H1 (cell line): ENCODE measurements at regions not wholly inside any gene's neighbourhood (a gene's known extent, or its start where the extent isn't known, plus 50 kb on each side); places are given as distances from the start of the nearest gene placed in this dataset.

Experiments used
- CTCF ChIA-PET: fragments of 300-600 bp; sonication (Branson Sonifier 250); formaldehyde crosslinking; loops from one replicate; lab custom pipeline; 2021; ENCODE audit not compliant: partially characterized antibody; lab: Charles Lee
- POLR2A ChIA-PET: fragments of 300-600 bp; sonication (Branson Sonifier 250); formaldehyde crosslinking; loops from one replicate; lab custom pipeline; 2021; ENCODE audit warnings: inconsistent platforms; ENCODE audit not compliant: partially characterized antibody; lab: Charles Lee
- DNase-seq, 2 experiments: peaks; one replicate each; pipeline versions ENCODE4 v3.0.0 to v3.0.0-alpha.2; 2010 to 2022; ENCODE audit warnings: low spot score in 2 of 2, low read depth in 1 of 2, mixed read lengths in 1 of 2
- FAIRE-seq: peaks from 2 replicates; lab custom pipeline; 2011; peaks lifted over from hg19 to GRCh38; lab: Jason Lieb, UNC
- H2AFZ ChIP-seq: 2 replicates; pipeline ENCODE4 v1.8.1; 2012; ENCODE audit warnings: low read length, inconsistent platforms
- H2AK5ac ChIP-seq: 2 replicates; pipeline ENCODE4 v1.6.1; 2013; ENCODE audit warnings: low read depth, low read length
- H2BK120ac ChIP-seq: replicated peaks from 2 replicates; pipeline ENCODE3; 2013; ENCODE audit warnings: low read depth, low read length, inconsistent platforms
- H2BK12ac ChIP-seq: 2 replicates; pipeline ENCODE4 v1.6.1; 2013; ENCODE audit warnings: low read depth, low read length
- H2BK15ac ChIP-seq: 2 replicates; pipeline ENCODE4 v1.6.1; 2013; ENCODE audit warnings: low read length
- H2BK20ac ChIP-seq: 2 replicates; pipeline ENCODE4 v1.6.1; 2013; ENCODE audit warnings: low read length
- H2BK5ac ChIP-seq: 2 replicates; pipeline ENCODE4 v1.6.1; 2013; ENCODE audit warnings: low read depth, low read length
- H3K14ac ChIP-seq: 2 replicates; pipeline ENCODE4 v1.6.1; 2013; ENCODE audit warnings: inconsistent platforms; ENCODE audit not compliant: insufficient read length
- H3K18ac ChIP-seq: 2 replicates; pipeline ENCODE4 v1.6.1; 2013; ENCODE audit warnings: low read length; ENCODE audit errors: extremely low read depth
- H3K23ac ChIP-seq: 2 replicates; pipeline ENCODE4 v1.6.1; 2013; ENCODE audit warnings: inconsistent platforms; ENCODE audit not compliant: insufficient read length
- H3K23me2 ChIP-seq: 2 replicates; pipeline ENCODE4 v1.6.1; 2013; ENCODE audit warnings: low read depth, low read length
- H3K27ac ChIP-seq: 2 replicates; pipeline ENCODE4 v1.6.1; 2011; ENCODE audit warnings: low read depth, low read length, inconsistent platforms
- H3K27me3 ChIP-seq, 4 experiments: replicated peaks in 1 of 4; 1 replicate in 1 of 4; 2 replicates in 3 of 4; pipeline versions ENCODE4 v1.6.1 to v1.8.1; 2011 to 2013; ENCODE audit warnings: low read length in 3 of 4, mild to moderate bottlenecking in 3 of 4, inconsistent platforms in 2 of 4, mixed read lengths in 2 of 4, moderate library complexity in 1 of 4; ENCODE audit not compliant: control insufficient read depth in 3 of 4, insufficient read depth in 3 of 4; ENCODE audit errors: extremely low read depth in 1 of 4
- H3K36me3 ChIP-seq, 4 experiments: 2 replicates each; pipeline versions ENCODE4 v1.6.1 to v1.8.1; 2011 to 2013; ENCODE audit warnings: mild to moderate bottlenecking in 4 of 4, low read length in 3 of 4, moderate library complexity in 2 of 4, control low read depth in 1 of 4, inconsistent platforms in 1 of 4; ENCODE audit not compliant: insufficient read depth in 4 of 4, control insufficient read depth in 2 of 4
- H3K4ac ChIP-seq: replicated peaks from 2 replicates; pipeline ENCODE3; 2013; ENCODE audit warnings: low read length, low read depth, mixed read lengths, inconsistent platforms; ENCODE audit not compliant: insufficient read length
- H3K4me1 ChIP-seq, 4 experiments: replicated peaks in 1 of 4; 1 replicate in 1 of 4; 2 replicates in 3 of 4; pipeline versions ENCODE4 v1.6.1 to v1.8.1; 2011 to 2013; ENCODE audit warnings: low read length in 3 of 4, inconsistent platforms in 2 of 4, mixed read lengths in 1 of 4; ENCODE audit not compliant: insufficient read depth in 4 of 4, control insufficient read depth in 3 of 4
- H3K4me2 ChIP-seq, 2 experiments: 2 replicates each; pipeline versions ENCODE4 v1.6.1 to v1.8.1; 2011 to 2013; ENCODE audit warnings: low read depth in 2 of 2, low read length in 2 of 2, control low read depth in 1 of 2, inconsistent platforms in 1 of 2, mild to moderate bottlenecking in 1 of 2; ENCODE audit not compliant: insufficient read depth in 1 of 2
- H3K4me3 ChIP-seq, 4 experiments: fragments of 200-600, 300-600 bp in 1 of 4; sonication (generic), shearing (Covaris generic), sonication (Bioruptor Twin) in 1 of 4; 2 replicates each; pipeline versions ENCODE4 v1.5.1 to v1.8.1; 2011 to 2016; ENCODE audit warnings: low read length in 4 of 4, low read depth in 3 of 4, control low read depth in 2 of 4, inconsistent platforms in 2 of 4, mild to moderate bottlenecking in 2 of 4, mixed read lengths in 1 of 4, moderate library complexity in 1 of 4; ENCODE audit not compliant: insufficient read depth in 2 of 4; ENCODE audit errors: extremely low read depth in 1 of 4
- H3K56ac ChIP-seq: replicated peaks from 2 replicates; pipeline ENCODE3; 2013; ENCODE audit warnings: low read depth, mild to moderate bottlenecking, mixed read lengths, low read length, inconsistent platforms; ENCODE audit not compliant: insufficient read length
- H3K79me1 ChIP-seq: 2 replicates; pipeline ENCODE4 v1.6.1; 2013; ENCODE audit warnings: low read depth, low read length, control low read depth
- H3K79me2 ChIP-seq, 2 experiments: 2 replicates each; pipeline versions ENCODE4 v1.6.1 to v1.8.1; 2012 to 2013; ENCODE audit warnings: low read length in 2 of 2, mild to moderate bottlenecking in 2 of 2, inconsistent platforms in 1 of 2; ENCODE audit not compliant: insufficient read depth in 2 of 2, control insufficient read depth in 1 of 2
- H3K9ac ChIP-seq, 4 experiments: replicated peaks in 1 of 4; 1 replicate in 1 of 4; 2 replicates in 3 of 4; pipeline versions ENCODE4 v1.6.1 to v1.8.1; 2011 to 2013; ENCODE audit warnings: low read depth in 3 of 4, low read length in 3 of 4, control low read depth in 2 of 4, mild to moderate bottlenecking in 2 of 4, moderate library complexity in 2 of 4, inconsistent platforms in 1 of 4; ENCODE audit errors: extremely low read depth in 1 of 4
- H3K9me3 ChIP-seq, 2 experiments: 2 replicates each; pipeline versions ENCODE4 v1.6.1 to v1.8.1; 2012 to 2013; ENCODE audit warnings: mild to moderate bottlenecking in 2 of 2, moderate library complexity in 2 of 2, control low read depth in 1 of 2, inconsistent platforms in 1 of 2, low read depth in 1 of 2, low read length in 1 of 2, mixed read lengths in 1 of 2; ENCODE audit not compliant: insufficient read depth in 2 of 2
- H4K20me1 ChIP-seq, 2 experiments: replicated peaks in 1 of 2; 2 replicates each; pipeline versions ENCODE3 to v1.8.1; 2011 to 2013; ENCODE audit warnings: inconsistent platforms in 2 of 2, low read length in 2 of 2, mild to moderate bottlenecking in 1 of 2; ENCODE audit not compliant: insufficient read depth in 2 of 2, control insufficient read depth in 1 of 2
- H4K5ac ChIP-seq: 2 replicates; pipeline ENCODE4 v1.6.1; 2013; ENCODE audit warnings: low read length, low read depth, mixed read lengths, inconsistent platforms; ENCODE audit not compliant: insufficient read length
- H4K8ac ChIP-seq: 2 replicates; pipeline ENCODE4 v1.8.0; 2013; ENCODE audit warnings: mild to moderate bottlenecking, moderate library complexity, low read length, inconsistent platforms; ENCODE audit not compliant: insufficient read depth; ENCODE audit errors: extremely low read depth
- H4K91ac ChIP-seq: replicated peaks from 2 replicates; pipeline ENCODE3; 2013; ENCODE audit warnings: low read length, mixed read lengths, inconsistent platforms; ENCODE audit not compliant: insufficient read length
- BCL11A ChIP-seq, 2 experiments: IDR thresholded peaks; one replicate each; pipeline ENCODE4 v1.6.1; 2011; ENCODE audit warnings: low read depth in 2 of 2, low read length in 2 of 2, mild to moderate bottlenecking in 2 of 2
- CBX8 ChIP-seq: fragments of 300-800, 300-1000 bp; sonication (generic); IDR thresholded peaks from 2 replicates; pipeline ENCODE4 v1.7.1; 2016; ENCODE audit warnings: low read depth, low read length, borderline replicate concordance
- CHD1 ChIP-seq: IDR thresholded peaks from 2 replicates; pipeline ENCODE4 v1.6.1; 2012; ENCODE audit warnings: low read depth, low read length, improper control_type of control experiment
- CHD2 ChIP-seq: IDR thresholded peaks from 2 replicates; pipeline ENCODE4 v1.6.1; 2012; ENCODE audit warnings: low read length, improper control_type of control experiment
- CREB1 ChIP-seq: IDR thresholded peaks from 2 replicates; pipeline ENCODE4 v1.6.1; 2012; ENCODE audit warnings: inconsistent platforms
- EGR1 ChIP-seq: IDR thresholded peaks from 2 replicates; pipeline ENCODE4 v1.6.1; 2011; ENCODE audit warnings: low read depth, low read length, borderline replicate concordance
- FOSL1 ChIP-seq: IDR thresholded peaks from 2 replicates; pipeline ENCODE4 v1.6.1; 2011; ENCODE audit warnings: mild to moderate bottlenecking, low read depth, low read length, moderate library complexity; ENCODE audit not compliant: insufficient read depth
- GABPA ChIP-seq: IDR thresholded peaks from 2 replicates; pipeline ENCODE4 v1.6.1; 2011; ENCODE audit warnings: mild to moderate bottlenecking, low read length, moderate library complexity, borderline replicate concordance; ENCODE audit not compliant: insufficient read depth
- KDM4A ChIP-seq: IDR thresholded peaks from one replicate; pipeline ENCODE4 v1.7.1; 2012; ENCODE audit warnings: low read depth, mild to moderate bottlenecking, moderate library complexity, low read length, inconsistent platforms; ENCODE audit not compliant: severe bottlenecking
- KDM5A ChIP-seq: fragments of 200-600 bp; IDR thresholded peaks from 2 replicates; pipeline ENCODE4 v1.7.1; 2012; ENCODE audit warnings: mild to moderate bottlenecking, low read length, inconsistent platforms, mixed read lengths
- MAFK ChIP-seq: IDR thresholded peaks from 2 replicates; pipeline ENCODE4 v1.6.1; 2012; ENCODE audit warnings: low read depth, mild to moderate bottlenecking, improper control_type of control experiment, low read length
- NANOG ChIP-seq: IDR thresholded peaks from 2 replicates; pipeline ENCODE4 v1.6.1; 2011; ENCODE audit warnings: low read length, low read depth, mild to moderate bottlenecking, inconsistent platforms; ENCODE audit not compliant: insufficient read depth, poor library complexity, severe bottlenecking
- POLR2A ChIP-seq, 2 experiments: IDR thresholded peaks; 1 replicate in 1 of 2; 2 replicates in 1 of 2; pipeline ENCODE4 v1.6.1; 2011; ENCODE audit warnings: low read depth in 2 of 2, low read length in 2 of 2, mild to moderate bottlenecking in 2 of 2; ENCODE audit errors: control extremely low read depth in 1 of 2
- RAD21 ChIP-seq, 2 experiments: IDR thresholded peaks in 1 of 2; conservative IDR thresholded peaks in 1 of 2; 2 replicates each; pipeline ENCODE4 v1.6.1; 2011; ENCODE audit warnings: low read depth in 2 of 2, low read length in 2 of 2, improper control_type of control experiment in 1 of 2, inconsistent platforms in 1 of 2, mild to moderate bottlenecking in 1 of 2, moderate library complexity in 1 of 2
- SP2 ChIP-seq: IDR thresholded peaks from 2 replicates; pipeline ENCODE4 v1.6.1; 2012; ENCODE audit warnings: mild to moderate bottlenecking, low read length, inconsistent platforms
- SUZ12 ChIP-seq: fragments of 200-600 bp; sonication (generic); IDR thresholded peaks from 2 replicates; pipeline ENCODE4 v1.6.1; 2012; ENCODE audit warnings: mild to moderate bottlenecking, inconsistent platforms, low read length, moderate library complexity, mixed read lengths
- WGBS, 2 experiments: shearing (Covaris generic) in 1 of 2; methylation state at CpG; one replicate each; pipeline versions ENCODE4 v1.1.6 to v1.1.7; 2013 to 2015; ENCODE audit warnings: low lambda C conversion rate in 2 of 2, mixed read lengths in 2 of 2, inconsistent platforms in 1 of 2, low coverage in 1 of 2, missing lambda C conversion rate in 1 of 2; ENCODE audit not compliant: insufficient replicate concordance in 2 of 2, insufficient coverage in 1 of 2, insufficient read length in 1 of 2; ENCODE audit errors: extremely low coverage in 1 of 2, missing lambda C conversion rate in 1 of 2; 5-methylcytosine and 5-hydroxymethylcytosine counted together

DNA sequence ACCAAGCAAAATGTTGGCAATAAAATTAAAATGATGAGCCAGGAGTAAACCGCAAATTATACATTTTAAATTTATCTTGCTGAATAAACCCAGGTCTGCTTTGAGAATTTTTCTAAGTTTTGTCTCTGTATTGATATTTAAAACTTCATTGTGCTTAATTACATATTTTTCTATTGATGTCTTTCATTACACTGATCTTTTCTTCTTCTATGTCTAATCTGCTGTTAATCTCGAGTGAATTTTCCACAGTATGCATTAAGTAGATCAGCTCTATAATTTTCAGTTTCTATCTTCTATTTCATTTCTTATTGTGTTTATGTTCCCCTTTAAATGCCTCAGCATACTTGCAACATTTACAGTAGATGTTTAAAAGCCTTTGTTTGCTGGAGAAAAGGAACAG is 918.7 kb downstream of the FAT4 start:
- H3K27me3 ChIP-seq = no peaks in the 10 kb centered on the region
- H2BK12ac ChIP-seq = no peak overlapping the region
- H3K23ac ChIP-seq = no peak overlapping the region
- no peaks in the 10 kb centered on the region for H3K79me2 ChIP-seq
- H3K4me3 ChIP-seq = no peak overlapping the region
- H4K91ac ChIP-seq = no peak overlapping the region
- H2AK5ac ChIP-seq = no peak overlapping the region
- H3K4me1 ChIP-seq = no peaks in the 10 kb centered on the region
- H4K8ac ChIP-seq = no peak overlapping the region
- H4K20me1 ChIP-seq = no peaks in the 10 kb centered on the region
- H3K79me1 ChIP-seq = no peaks in the 10 kb centered on the region
- H3K56ac ChIP-seq = no peak overlapping the region
- H3K27ac ChIP-seq = no peak overlapping the region
- H2BK5ac ChIP-seq = no peak overlapping the region
- no peak overlapping the region for H3K9ac ChIP-seq
- no peak overlapping the region for H3K18ac ChIP-seq
- no peak overlapping the region for H2BK120ac ChIP-seq
- no peak overlapping the region for H2AFZ ChIP-seq
- no peak overlapping the region for H3K4ac ChIP-seq
- H4K5ac ChIP-seq = no peak overlapping the region
- H3K23me2 ChIP-seq = no peaks in the 10 kb centered on the region
- ChIA-PET POLR2A (no interaction called here), CTCF (interaction anchor here (0.6 to 1.7 kb wide), 3 partner anchors 9 to 1125 kb away, joined by 3 to 5 read pairs (median 3); no protein-coding TSS in a partner anchor)
- DNase-seq (no peak), FAIRE-seq (no peak)
- H3K9me3 ChIP-seq = no peaks in the 10 kb centered on the region
- H2BK15ac ChIP-seq = no peak overlapping the region
- H3K4me2 ChIP-seq = no peak overlapping the region
- no peaks in the 10 kb centered on the region for H3K36me3 ChIP-seq
- no peak overlapping the region for H3K14ac ChIP-seq
- H2BK20ac ChIP-seq = no peak overlapping the region
- 94% methylated on average over 2 of the region's 2 CpGs; no CpG with 5 or more reads in 1 of the 2 experiments for WGBS, 2 experiments
- TF ChIP-seq NANOG (no peak), CHD1 (no peak), BCL11A (IDR thresholded peaks at IDR 0.05; ENCODE audit: low read depth in 2 of 2, low read length in 2 of 2) (no peak), SP2 (no peak), KDM4A (no peak), KDM5A (no peak), FOSL1 (no peak), POLR2A (IDR thresholded peaks at IDR 0.05; ENCODE audit: control extremely low read depth in 1 of 2, low read depth in 2 of 2, low read length in 2 of 2) (no peak), MAFK (no peak), CBX8 (no peak), GABPA (no peak), CHD2 (no peak), RAD21 (IDR thresholded peaks at IDR 0.05 in 1 of 2, conservative IDR thresholded peaks at IDR 0.05 in 1 of 2; ENCODE audit: low read depth in 2 of 2, low read length in 2 of 2) (no peak), CREB1 (no peak), EGR1 (no peak), SUZ12 (no peak)
